ENCODE measurements at regions not wholly inside any gene's neighbourhood (a gene's known extent, or its start where the extent isn't known, plus 50 kb on each side); places are given as distances from the start of the nearest gene placed in this dataset.

DNA sequence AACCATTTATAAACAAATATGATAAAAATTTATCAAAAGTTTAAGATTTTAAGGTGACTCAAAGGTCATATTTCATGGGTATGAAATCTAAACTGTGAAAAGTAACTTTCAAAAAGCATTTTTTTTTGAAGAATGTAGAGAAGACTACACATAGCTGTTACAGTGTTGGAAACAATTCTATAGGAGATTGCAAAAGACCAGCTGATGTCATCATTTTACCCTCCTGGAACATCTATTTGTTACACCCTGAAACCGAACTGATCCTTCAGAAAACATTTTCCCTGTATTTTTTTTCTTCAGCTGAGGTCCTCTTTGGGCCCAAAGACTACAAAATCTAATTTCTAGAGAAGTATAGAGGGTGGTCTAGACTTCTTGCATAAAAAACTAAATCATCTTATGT lies 297.5 kb upstream of the FERMT1 start:
- no peak for TF ChIP-seq FOXP2 (optimal IDR thresholded peaks at IDR 0.05; ENCODE audit: control extremely low read depth, extremely low read length, insufficient read depth)
- no peak for TF ChIP-seq EZH2 (IDR thresholded peaks at IDR 0.05)
